Embryonic facial prominence (tissue), 1 donor: ENCODE measurements at regions not wholly inside any gene's neighbourhood (a gene's known extent, or its start where the extent isn't known, plus 50 kb on each side); places are given as distances from the start of the nearest gene placed in this dataset.
"Not testable (repeated sequence)": the region's sequence is repeated elsewhere in the genome, so short reads cannot be mapped to it uniquely, and the experiment has no call there.

Experiments used
- DNase-seq: peaks from one replicate; pipeline ENCODE4 v3.0.0-alpha.2; 2016; ENCODE audit errors: extremely low spot score

DNA sequence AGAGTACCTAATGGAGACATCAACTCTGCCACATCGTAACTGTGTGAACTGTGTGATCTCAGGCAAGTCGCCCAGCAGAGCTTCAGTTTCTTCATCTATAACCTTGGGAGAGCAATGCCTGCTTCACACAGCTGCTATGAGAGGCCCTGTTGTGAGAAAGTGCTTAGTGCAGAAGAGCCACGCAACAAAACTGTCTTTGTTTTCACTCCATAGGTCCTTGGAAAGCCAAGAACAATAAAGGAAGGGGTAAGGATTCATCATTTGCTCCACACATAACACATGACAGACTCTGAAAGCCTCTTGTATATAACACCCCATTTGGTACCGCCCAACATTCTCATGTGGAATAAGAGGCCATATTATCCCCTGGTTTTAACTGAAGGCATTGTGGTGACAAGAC, 231.9 kb upstream of the ISX start:
- DNase-seq = no peak

- DNase-seq = not testable (repeated sequence)
Measured at GRCh38 chr22:34834541-34834940, 231.4 kb upstream of the ISX start.

GRCh38 chr22:34841331-34841771, 224.6 kb upstream of the ISX start:
- DNase-seq = no peak

DNA sequence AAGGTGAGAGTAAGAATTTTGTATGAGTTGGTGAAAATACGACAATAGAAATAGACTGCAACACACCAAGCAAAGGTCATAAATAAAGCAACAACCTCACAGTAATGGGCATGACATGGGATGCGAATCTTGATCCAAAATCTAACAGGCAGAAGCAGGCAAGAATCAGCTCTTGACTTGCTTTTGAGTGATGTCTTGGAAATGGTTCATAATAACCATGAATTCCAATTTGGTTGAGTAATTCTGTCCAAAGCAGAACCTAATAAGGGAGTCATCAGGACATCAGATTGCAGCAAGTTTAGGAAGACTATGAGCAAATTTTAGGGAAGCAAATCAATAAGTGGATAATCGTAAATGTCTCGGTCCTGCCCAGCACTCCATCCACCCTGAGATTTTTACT, 224.0 kb upstream of the ISX start:
- DNase-seq = no peak

- DNase-seq = no peak
Measured at GRCh38 chr22:34842630-34843029, 223.3 kb upstream of the ISX start.

DNA sequence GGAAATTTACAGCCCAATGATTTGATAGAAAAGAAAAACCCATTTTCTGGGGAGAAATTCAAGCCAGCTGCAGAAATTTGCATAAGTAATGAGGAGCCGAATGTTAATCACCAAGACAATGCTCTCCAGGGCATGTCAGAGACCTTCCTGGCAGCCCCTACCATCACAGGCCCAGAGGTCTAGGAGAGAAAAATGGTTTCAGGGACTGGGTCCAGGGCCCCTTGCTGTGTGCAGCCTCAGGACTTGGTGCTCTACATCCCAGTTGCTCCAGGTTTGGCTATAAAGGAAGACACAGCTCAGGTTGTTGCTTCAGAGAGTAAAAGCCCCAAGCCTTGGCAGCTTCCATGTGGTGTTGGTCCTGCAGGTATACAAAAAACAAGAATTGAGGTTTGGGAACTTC, 222.2 kb upstream of the ISX start:
- not testable (repeated sequence) for DNase-seq

- no peak for DNase-seq
Measured at GRCh38 chr22:34845391-34845790, 220.6 kb upstream of the ISX start.

GRCh38 chr22:34847072-34847471, 218.9 kb upstream of the ISX start:
- no peak for DNase-seq

- no peak for DNase-seq
Measured at GRCh38 chr22:34849965-34850364, 216.0 kb upstream of the ISX start.

- no peak for DNase-seq
Measured at GRCh38 chr22:34851918-34852662, 213.9 kb upstream of the ISX start.

DNA sequence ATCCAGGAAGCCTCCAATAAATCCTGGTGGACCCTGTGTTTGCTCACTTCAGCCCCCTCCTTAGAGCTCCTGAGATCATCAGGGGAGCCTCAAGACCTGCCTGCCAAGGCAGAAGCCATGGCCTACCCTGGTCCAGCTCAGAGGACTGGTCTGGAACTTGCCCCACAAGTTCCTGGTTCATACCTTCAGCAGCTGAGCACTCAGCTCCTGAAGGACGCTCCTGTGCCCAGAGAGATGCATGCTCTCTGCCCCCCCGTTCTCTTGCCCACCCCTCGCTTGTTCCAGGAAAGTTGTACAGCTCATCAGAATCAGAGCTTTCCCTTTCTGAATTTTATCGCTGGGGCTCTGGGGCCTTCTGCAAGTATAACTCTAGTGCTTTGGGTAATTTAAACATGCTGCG, 210.5 kb upstream of the ISX start:
- DNase-seq = no peak

- DNase-seq = no peak
Measured at GRCh38 chr22:34858066-34858465, 207.9 kb upstream of the ISX start.

DNA sequence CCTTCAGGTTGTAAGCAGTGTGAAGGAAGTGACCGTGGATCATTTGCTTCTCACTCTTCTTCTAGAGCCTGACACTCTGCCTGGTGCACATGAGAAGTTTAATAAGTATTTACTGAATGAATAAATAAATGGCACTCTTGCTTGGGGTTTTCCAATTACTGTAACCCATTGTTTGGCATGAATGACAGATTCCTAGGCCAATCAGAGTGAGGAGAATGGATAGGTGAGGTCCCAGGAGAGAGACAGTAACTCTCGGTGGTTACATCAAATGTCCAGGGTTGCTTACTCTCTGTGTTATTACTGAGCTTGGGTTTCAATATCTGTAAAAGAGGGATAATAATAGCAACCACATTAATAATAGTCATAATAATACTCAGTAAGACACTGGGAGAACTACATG, 204.2 kb upstream of the ISX start:
- no peak for DNase-seq

GRCh38 chr22:34866081-34866480, 199.9 kb upstream of the ISX start:
- DNase-seq = no peak

DNA sequence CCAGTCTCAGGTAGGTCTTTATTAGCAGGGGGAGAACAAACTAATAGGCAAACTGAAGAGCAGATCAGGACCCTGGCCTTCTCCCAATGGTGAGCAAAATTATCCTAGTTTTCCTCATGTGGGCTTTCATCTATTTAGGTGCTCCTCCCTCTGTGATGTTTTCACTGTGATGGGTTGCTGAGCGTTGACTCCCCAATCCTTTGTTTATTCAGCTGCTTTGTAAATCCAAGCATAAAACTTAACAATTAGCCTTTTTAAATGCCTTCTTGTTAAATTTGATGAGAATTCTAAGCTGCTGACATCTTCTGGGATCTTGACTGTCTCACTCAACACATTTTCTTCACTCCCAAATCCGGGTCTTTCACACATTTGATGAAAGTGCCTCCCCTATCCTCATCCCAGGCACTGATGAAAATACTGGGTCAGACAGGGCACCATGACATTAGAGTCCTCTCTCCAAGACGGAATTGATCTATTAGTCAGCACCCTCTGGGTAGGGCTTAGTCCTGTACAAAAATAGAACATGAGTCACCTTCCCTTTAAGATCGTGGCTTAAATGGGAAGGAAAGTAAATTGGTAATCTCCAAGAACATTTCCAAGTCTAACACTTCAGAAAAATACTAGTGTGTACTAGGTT, 199.3 kb upstream of the ISX start:
- DNase-seq = no peak

GRCh38 chr22:34877506-34877905, 188.5 kb upstream of the ISX start:
- DNase-seq = no peak

GRCh38 chr22:34878171-34878570, 187.8 kb upstream of the ISX start:
- no peak for DNase-seq

- DNase-seq = no peak
Measured at GRCh38 chr22:34879001-34879400, 187.0 kb upstream of the ISX start.

- DNase-seq = no peak
Measured at GRCh38 chr22:34880662-34881061, 185.3 kb upstream of the ISX start.

DNA sequence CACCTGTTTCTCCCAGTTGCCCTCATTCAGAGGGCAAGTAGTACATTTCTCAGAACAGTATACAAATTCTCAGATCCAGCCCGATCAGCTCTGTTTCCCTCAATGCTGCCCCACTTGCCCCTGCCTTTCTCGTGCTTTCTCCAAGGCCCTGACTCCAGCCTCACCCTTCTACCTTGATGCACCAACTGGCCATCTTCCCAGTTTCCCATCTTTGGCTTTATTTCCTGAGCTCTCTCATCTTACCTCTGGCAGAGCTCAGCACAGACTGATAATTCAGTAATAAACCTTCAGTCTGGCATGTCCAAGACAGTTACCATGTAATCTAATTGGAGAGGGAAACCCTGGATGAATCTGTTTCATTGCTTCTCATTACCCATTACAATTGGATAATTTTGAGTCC, 184.5 kb upstream of the ISX start:
- no peak for DNase-seq

GRCh38 chr22:34885852-34886251, 180.1 kb upstream of the ISX start:
- no peak for DNase-seq

GRCh38 chr22:34886391-34886790, 179.6 kb upstream of the ISX start:
- DNase-seq = no peak

DNA sequence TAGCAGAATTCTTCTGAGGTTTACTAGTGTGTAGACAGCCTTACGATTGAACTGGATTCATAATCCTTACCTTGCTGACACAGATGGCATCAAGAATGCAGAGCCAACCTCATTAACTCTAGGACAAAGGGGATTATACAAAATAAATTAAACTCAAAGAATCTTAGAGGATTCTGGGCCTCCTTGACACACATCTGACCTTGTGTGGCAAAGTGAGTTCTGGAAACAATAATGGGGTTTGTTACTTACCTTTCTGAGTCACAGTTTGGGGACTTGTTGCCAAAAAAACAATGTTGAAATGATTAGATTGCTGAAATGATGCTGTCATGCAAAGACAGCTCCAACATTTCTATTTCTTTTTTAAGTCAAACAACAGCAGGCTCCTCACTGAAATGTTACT, 179.1 kb upstream of the ISX start:
- DNase-seq = no peak

DNA sequence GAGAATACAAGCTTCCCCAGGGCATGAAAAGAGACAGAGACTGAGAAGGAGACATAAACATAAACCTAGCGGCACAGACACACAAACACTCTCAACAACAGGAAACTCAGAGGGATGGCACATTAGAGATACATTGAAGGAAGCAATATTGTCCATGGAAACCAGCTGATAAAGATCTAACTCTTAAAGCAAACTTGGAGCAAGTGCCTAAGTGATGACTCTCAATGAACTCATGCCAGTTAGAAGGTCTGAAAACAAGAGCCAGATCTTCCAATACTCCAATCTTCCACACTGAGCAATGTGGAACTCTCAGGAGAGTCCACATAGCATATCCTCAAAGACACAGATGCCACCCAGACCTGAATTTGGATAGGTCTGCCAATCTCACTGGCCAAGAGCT, 168.8 kb upstream of the ISX start:
- no peak for DNase-seq
